Cardiac fibroblast (primary cell): ENCODE measurements at regions not wholly inside any gene's neighbourhood (a gene's known extent, or its start where the extent isn't known, plus 50 kb on each side); places are given as distances from the start of the nearest gene placed in this dataset.
A peak's percentile ranks its signal among the peaks of the same experiment; 100 is the strongest.

Experiments used
- DNase-seq, 2 donors: peaks; one replicate each; pipeline versions ENCODE4 v3.0.0 to v3.0.0-alpha.2; 2010; ENCODE audit warnings: low read depth in 2 of 2
- H3K4me3 ChIP-seq, 2 donors: replicated peaks in 1 of 2; 1 replicate in 1 of 2; 2 replicates in 1 of 2; pipeline ENCODE4 v1.5.1; 2011; ENCODE audit warnings: low read depth in 2 of 2, low read length in 2 of 2, mild to moderate bottlenecking in 2 of 2, moderate library complexity in 1 of 2
- CTCF ChIP-seq: IDR thresholded peaks from one replicate; pipeline ENCODE4 v1.5.1; 2011; ENCODE audit warnings: low read depth, mild to moderate bottlenecking, low read length, inconsistent platforms

- DNase-seq: peak in 1 of 2 donors; percentile 3
- TF ChIP-seq CTCF: no peak
- H3K4me3 ChIP-seq: no peak overlapping the region
These were observed 530.2 kb upstream of the CBLB start for GRCh38 chr3:106398891-106399600.

- H3K4me3 ChIP-seq: no peak overlapping the region
- TF ChIP-seq CTCF: no peak
- DNase-seq: no peak
These were observed 530.9 kb upstream of the CBLB start for GRCh38 chr3:106399761-106400160.

- no peak for TF ChIP-seq CTCF
- H3K4me3 ChIP-seq: no peak overlapping the region
These were observed 533.1 kb upstream of the CBLB start for GRCh38 chr3:106401666-106402490.

GRCh38 chr3:106403371-106404145 is 534.7 kb upstream of the CBLB start:
- H3K4me3 ChIP-seq: no peak overlapping the region
- no peak for TF ChIP-seq CTCF
- DNase-seq: no peak

More at GRCh38 chr3:106401666-106402490, 533.1 kb upstream of the CBLB start:
- DNase-seq: peak; percentile 53 to 67

- no peak for TF ChIP-seq CTCF
- DNase-seq: no peak
- H3K4me3 ChIP-seq: no peak overlapping the region
These were observed 544.9 kb upstream of the CBLB start for GRCh38 chr3:106413683-106414082.

GRCh38 chr3:106420628-106421027 is 551.8 kb upstream of the CBLB start:
- no peak overlapping the region for H3K4me3 ChIP-seq
- TF ChIP-seq CTCF: no peak
- DNase-seq: no peak
